Muscle of leg (tissue), 3 donors: ENCODE measurements at regions not wholly inside any gene's neighbourhood (a gene's known extent, or its start where the extent isn't known, plus 50 kb on each side); places are given as distances from the start of the nearest gene placed in this dataset.

Experiments used
- DNase-seq: peaks from one replicate; pipeline ENCODE4 v3.0.0; 2013
- H3K27ac ChIP-seq: one replicate; pipeline ENCODE4 v1.5.1; 2013; ENCODE audit warnings: mild to moderate bottlenecking, low read length, control low read depth
- H3K27me3 ChIP-seq: one replicate; pipeline ENCODE4 v1.6.1; 2013; ENCODE audit warnings: low read length; ENCODE audit not compliant: control insufficient read depth, insufficient read depth
- H3K36me3 ChIP-seq: one replicate; pipeline ENCODE4 v1.6.1; 2013; ENCODE audit warnings: low read length; ENCODE audit not compliant: control insufficient read depth, insufficient read depth
- H3K4me1 ChIP-seq: one replicate; pipeline ENCODE4 v1.6.1; 2013; ENCODE audit warnings: low read length; ENCODE audit not compliant: control insufficient read depth, insufficient read depth
- H3K4me3 ChIP-seq: one replicate; pipeline ENCODE4 v1.5.1; 2013; ENCODE audit warnings: low read length, control low read depth
- H3K9me3 ChIP-seq: replicated peaks from 2 replicates; pipeline ENCODE4 v1.6.1; 2013; ENCODE audit warnings: low read depth, low read length; ENCODE audit not compliant: control insufficient read depth
- WGBS: methylation state at CpG from one replicate; pipeline ENCODE4 v1.1.5; 2013; ENCODE audit warnings: missing lambda C conversion rate; ENCODE audit not compliant: insufficient coverage; 5-methylcytosine and 5-hydroxymethylcytosine counted together

DNA sequence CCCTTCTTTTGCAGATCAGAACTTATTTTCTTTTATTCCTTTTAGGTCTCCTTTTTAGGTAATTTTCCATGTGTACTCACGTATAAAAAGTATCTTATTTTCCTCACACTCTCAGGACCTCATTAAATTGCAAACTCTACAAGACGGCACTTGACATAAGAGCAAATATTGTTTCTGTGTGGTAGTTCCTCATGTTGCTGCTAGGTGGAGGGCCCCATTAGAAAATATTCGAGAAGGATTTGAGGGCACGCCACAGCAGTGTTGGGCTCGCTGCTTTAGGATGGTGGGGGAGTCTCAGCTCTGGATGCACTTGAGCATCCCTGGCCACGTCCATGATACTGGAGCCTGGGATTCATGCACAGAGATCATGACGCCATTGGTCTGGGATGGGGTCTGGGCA lies 64.9 kb upstream of the ZFP64 start:
- H3K27ac ChIP-seq: no peak overlapping the region
- H3K9me3 ChIP-seq: no peaks in the 10 kb centered on the region
- H3K27me3 ChIP-seq: peaks cover 2% of the 10 kb centered on the region
- 89% methylated on average over 5 of the region's 7 CpGs for whole genome bisulfite sequencing
- H3K4me3 ChIP-seq: no peak overlapping the region
- no peak for DNase-seq
- no peaks in the 10 kb centered on the region for H3K36me3 ChIP-seq
- no peaks in the 10 kb centered on the region for H3K4me1 ChIP-seq

DNA sequence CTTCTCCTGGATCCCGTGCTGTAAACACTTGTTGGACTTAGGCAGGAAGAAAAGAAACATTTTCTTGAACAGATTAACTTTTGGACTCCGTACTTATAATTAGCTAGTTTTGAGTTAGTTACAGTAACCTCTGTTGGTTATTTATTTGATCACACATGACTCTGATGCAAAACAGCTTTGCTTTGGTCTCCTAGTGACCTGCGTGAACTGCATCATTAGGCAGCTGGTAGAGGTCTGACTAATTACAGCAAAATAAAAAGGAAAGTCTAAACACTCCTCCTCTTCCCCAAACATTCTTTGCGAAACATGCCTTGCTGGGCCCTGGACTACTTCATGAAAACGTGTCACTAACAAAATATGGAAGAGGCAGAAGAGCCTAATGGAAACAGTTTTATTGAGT lies 61.1 kb upstream of the ZFP64 start:
- Histone ChIP-seq H3K4me3 (no peak overlapping the region), H3K27ac (no peak overlapping the region), H3K27me3 (peaks cover 2% of the 10 kb centered on the region), H3K36me3 (no peaks in the 10 kb centered on the region), H3K9me3 (no peaks in the 10 kb centered on the region), H3K4me1 (no peaks in the 10 kb centered on the region)
- no peak for DNase-seq
- no CpG with 5 or more reads among the region's 5 CpGs for WGBS

DNA sequence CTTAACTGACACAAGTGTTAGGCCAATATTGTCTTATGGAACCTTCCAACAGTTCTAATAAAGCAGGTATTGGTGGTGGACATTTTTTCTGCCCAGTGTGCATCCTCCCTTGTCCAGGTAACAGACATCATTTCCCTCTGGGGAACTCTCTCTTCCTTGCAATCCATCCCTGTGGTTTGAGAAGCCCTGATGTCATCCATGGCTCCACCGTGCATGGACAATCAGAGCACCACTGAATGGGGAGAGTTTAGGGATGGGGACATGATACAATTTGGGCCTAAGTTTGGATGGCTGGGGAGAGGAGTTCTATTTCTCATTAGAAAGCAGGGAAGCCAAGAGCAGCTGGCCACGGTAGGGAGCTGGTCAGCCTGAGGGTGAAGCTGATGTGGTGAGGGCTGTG lies 60.2 kb upstream of the ZFP64 start:
- Histone ChIP-seq H3K4me3 (no peak overlapping the region), H3K9me3 (no peaks in the 10 kb centered on the region), H3K4me1 (no peaks in the 10 kb centered on the region), H3K27me3 (peaks cover 2% of the 10 kb centered on the region), H3K27ac (no peak overlapping the region), H3K36me3 (no peaks in the 10 kb centered on the region)
- DNase-seq: no peak
- WGBS: 57% methylated on average over 1 of the region's 2 CpGs

- no peaks in the 10 kb centered on the region for H3K4me1 ChIP-seq
- H3K27ac ChIP-seq: no peak overlapping the region
- no peak for DNase-seq
- peaks cover 2% of the 10 kb centered on the region for H3K27me3 ChIP-seq
- no peaks in the 10 kb centered on the region for H3K36me3 ChIP-seq
- H3K9me3 ChIP-seq: no peaks in the 10 kb centered on the region
- no peak overlapping the region for H3K4me3 ChIP-seq
- WGBS: no CpG with 5 or more reads among the region's 2 CpGs
Measured at GRCh38 chr20:52251136-52251700, 59.6 kb upstream of the ZFP64 start.

DNA sequence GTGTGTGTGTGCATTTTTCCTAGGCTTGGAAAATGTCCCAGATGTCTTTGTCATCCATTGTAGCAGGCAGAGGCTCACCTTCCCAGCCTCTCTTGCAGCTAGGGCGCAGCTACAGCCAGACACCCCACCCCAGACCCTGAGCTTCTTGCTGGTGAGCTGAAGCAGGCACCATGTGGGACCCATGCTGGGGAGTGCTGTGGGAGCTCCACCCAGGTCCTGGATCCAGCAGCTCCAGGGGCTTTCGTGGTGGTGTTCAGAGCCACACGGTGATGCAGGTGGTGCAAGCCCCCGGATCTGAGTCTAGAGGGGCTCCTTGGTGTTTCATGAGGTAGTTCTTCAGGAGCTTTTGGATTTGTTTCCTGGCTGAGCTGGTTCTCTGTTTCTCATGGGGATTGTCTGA lies 56.0 kb upstream of the ZFP64 start:
- Histone ChIP-seq H3K27me3 (no peaks in the 10 kb centered on the region), H3K36me3 (no peaks in the 10 kb centered on the region), H3K4me3 (no peak overlapping the region), H3K27ac (no peak overlapping the region), H3K9me3 (no peaks in the 10 kb centered on the region), H3K4me1 (no peaks in the 10 kb centered on the region)
- WGBS: 89% methylated on average over 1 of the region's 4 CpGs
- no peak for DNase-seq

DNA sequence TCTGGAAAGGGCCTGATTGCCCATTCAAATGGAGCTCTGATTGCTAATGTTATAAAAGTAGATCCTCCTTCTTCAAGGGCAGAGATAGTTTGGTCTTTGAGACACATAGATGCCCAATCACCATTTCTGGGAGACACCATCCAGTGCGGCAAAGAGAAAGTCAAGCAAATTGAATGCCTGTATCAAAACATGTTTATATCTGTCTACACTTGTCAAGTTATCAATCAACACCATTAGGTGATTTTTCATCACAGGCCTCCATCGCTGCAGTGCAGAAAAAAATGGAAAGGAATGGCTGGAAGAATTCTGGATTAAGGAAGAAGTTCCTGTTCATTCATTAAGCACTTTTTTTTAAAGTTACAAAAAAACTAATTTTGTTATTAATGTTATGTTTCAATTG lies 54.8 kb upstream of the ZFP64 start:
- no CpG with 5 or more reads among the region's 2 CpGs for WGBS
- Histone ChIP-seq H3K36me3 (no peaks in the 10 kb centered on the region), H3K4me3 (no peak overlapping the region), H3K9me3 (no peaks in the 10 kb centered on the region), H3K27ac (no peak overlapping the region), H3K4me1 (no peaks in the 10 kb centered on the region), H3K27me3 (no peaks in the 10 kb centered on the region)
- DNase-seq: no peak

DNA sequence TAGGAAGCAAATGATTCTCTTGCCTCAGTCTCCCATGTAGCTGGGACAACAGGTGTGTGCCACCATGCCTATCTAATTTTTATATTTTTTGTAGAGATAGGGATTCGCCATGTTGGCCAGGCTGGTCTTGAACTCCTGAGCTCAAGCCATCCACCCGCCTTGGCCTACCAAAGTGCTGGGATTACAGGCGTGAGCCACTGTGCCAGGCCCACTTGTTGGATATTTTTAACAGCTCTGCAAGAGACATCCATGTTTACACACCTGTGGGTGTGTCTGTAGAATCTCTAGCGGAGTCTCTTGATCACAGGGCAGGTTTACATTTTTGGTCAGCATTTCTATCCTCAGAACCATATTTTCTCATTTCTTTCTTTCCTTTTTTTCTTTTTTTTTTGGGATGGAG lies 53.1 kb upstream of the ZFP64 start:
- Histone ChIP-seq H3K4me1 (no peaks in the 10 kb centered on the region), H3K9me3 (no peaks in the 10 kb centered on the region), H3K27me3 (no peaks in the 10 kb centered on the region), H3K36me3 (no peaks in the 10 kb centered on the region), H3K4me3 (no peak overlapping the region), H3K27ac (no peak overlapping the region)
- WGBS: 87% methylated on average over 3 of the region's 4 CpGs
- no peak for DNase-seq

GRCh38 chr20:52242237-52243230 lies 51.0 kb upstream of the ZFP64 start:
- Histone ChIP-seq H3K9me3 (no peaks in the 10 kb centered on the region), H3K4me3 (no peak overlapping the region), H3K27me3 (no peaks in the 10 kb centered on the region), H3K36me3 (no peaks in the 10 kb centered on the region), H3K4me1 (no peaks in the 10 kb centered on the region), H3K27ac (no peak overlapping the region)
- DNase-seq: peak; percentile 69
- 80% methylated on average over 1 of the region's 7 CpGs for WGBS
